H1 (cell line): ENCODE measurements at regions not wholly inside any gene's neighbourhood (a gene's known extent, or its start where the extent isn't known, plus 50 kb on each side); places are given as distances from the start of the nearest gene placed in this dataset.

ENCODE experiments used
- CHD7 ChIP-seq: fragments of 300-600 bp; sonication (generic); IDR thresholded peaks from 2 replicates; pipeline ENCODE4 v1.7.1; 2012; ENCODE audit warnings: low read length, moderate library complexity, mild to moderate bottlenecking, inconsistent platforms; ENCODE audit not compliant: insufficient replicate concordance
- NRF1 ChIP-seq: IDR thresholded peaks from 2 replicates; pipeline ENCODE4 v1.6.1; 2011; ENCODE audit warnings: mild to moderate bottlenecking, low read depth, low read length, improper control_type of control experiment
- RAD21 ChIP-seq, 2 experiments: IDR thresholded peaks in 1 of 2; conservative IDR thresholded peaks in 1 of 2; 2 replicates each; pipeline ENCODE4 v1.6.1; 2011; ENCODE audit warnings: low read depth in 2 of 2, low read length in 2 of 2, improper control_type of control experiment in 1 of 2, inconsistent platforms in 1 of 2, mild to moderate bottlenecking in 1 of 2, moderate library complexity in 1 of 2
- RFX5 ChIP-seq: IDR thresholded peaks from 2 replicates; pipeline ENCODE4 v1.6.1; 2011; ENCODE audit warnings: low read depth, low read length, improper control_type of control experiment, borderline replicate concordance
- SAP30 ChIP-seq: fragments of 300-600 bp; sonication (generic); IDR thresholded peaks from 2 replicates; pipeline ENCODE4 v1.7.1; 2012; ENCODE audit warnings: low read length, moderate library complexity, mild to moderate bottlenecking, inconsistent platforms; ENCODE audit not compliant: insufficient read depth, insufficient replicate concordance
- TAF7 ChIP-seq: optimal IDR thresholded peaks from 2 replicates; pipeline ENCODE3; 2011; ENCODE audit warnings: low read depth, mild to moderate bottlenecking, inconsistent platforms, low read length, moderate library complexity, borderline replicate concordance
- TBP ChIP-seq: IDR thresholded peaks from 2 replicates; pipeline ENCODE4 v1.6.1; 2011; ENCODE audit warnings: low read depth, low read length, improper control_type of control experiment
- TF ChIP-seq, protein P1 (sequence below): IDR thresholded peaks from 2 replicates; pipeline ENCODE4 v1.6.1; 2011; ENCODE audit warnings: low read length, improper control_type of control experiment

DNA sequence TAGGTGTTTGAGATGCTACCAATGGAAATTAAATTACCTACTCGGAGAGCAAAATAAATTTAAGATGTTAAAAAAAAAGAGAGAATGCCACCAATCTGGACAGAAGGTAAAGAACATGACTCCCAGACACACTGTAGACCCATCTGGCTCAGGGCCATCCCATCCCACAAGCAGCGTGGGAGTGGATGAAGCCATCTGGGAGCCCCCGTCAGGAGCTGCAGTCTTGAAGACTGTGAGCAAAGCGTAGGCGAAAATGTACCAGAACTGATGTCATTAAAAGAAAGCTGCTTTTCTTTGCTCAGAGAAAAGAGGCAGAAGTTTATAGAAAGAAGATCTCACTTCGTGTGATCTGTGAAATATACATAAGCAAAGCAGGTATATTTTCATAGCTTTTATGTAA lies 815.7 kb downstream of the QKI start (continued):
- TF ChIP-seq CHD7: no peak
- TF ChIP-seq TAF7: no peak
- TF ChIP-seq, protein P1, sequence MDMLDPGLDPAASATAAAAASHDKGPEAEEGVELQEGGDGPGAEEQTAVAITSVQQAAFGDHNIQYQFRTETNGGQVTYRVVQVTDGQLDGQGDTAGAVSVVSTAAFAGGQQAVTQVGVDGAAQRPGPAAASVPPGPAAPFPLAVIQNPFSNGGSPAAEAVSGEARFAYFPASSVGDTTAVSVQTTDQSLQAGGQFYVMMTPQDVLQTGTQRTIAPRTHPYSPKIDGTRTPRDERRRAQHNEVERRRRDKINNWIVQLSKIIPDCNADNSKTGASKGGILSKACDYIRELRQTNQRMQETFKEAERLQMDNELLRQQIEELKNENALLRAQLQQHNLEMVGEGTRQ: no peak
- TF ChIP-seq RFX5: no peak
- no peak for TF ChIP-seq NRF1
- no peak for TF ChIP-seq RAD21 (IDR thresholded peaks at IDR 0.05 in 1 of 2, conservative IDR thresholded peaks at IDR 0.05 in 1 of 2; ENCODE audit: low read depth in 2 of 2, low read length in 2 of 2)
- no peak for TF ChIP-seq TBP
- TF ChIP-seq SAP30: no peak
- TF ChIP-seq, all 59 proteins: peak for 0
